ENCODE measurements at regions not wholly inside any gene's neighbourhood (a gene's known extent, or its start where the extent isn't known, plus 50 kb on each side); places are given as distances from the start of the nearest gene placed in this dataset.

DNA sequence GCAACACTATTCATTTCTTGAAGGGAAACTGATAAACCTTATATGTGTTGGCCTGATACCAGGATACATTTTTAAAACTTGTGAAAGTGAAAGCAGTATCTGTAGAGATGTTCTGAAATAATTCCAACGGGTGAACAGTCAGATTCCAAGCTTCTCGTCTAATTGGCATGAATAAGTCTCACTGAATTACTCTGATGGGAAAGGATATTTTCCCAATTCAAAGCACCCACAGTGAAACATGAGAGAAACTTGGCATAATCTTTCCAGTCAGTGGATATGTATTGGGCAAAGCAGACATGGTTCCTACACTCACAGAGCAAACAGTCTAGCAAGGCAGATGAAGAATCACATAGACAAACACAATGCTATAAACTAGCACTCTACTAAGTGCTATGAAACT is 413.1 kb downstream of the MED13L start:
- TF ChIP-seq POLR2A (IDR thresholded peaks at IDR 0.05; ENCODE audit: low read length): no peak
- TF ChIP-seq GATA1 (IDR thresholded peaks at IDR 0.05; ENCODE audit: low read depth, low read length): no peak

Measured in erythroblast (primary cell).